ENCODE measurements at regions not wholly inside any gene's neighbourhood (a gene's known extent, or its start where the extent isn't known, plus 50 kb on each side); places are given as distances from the start of the nearest gene placed in this dataset.

- TF ChIP-seq, protein P1, sequence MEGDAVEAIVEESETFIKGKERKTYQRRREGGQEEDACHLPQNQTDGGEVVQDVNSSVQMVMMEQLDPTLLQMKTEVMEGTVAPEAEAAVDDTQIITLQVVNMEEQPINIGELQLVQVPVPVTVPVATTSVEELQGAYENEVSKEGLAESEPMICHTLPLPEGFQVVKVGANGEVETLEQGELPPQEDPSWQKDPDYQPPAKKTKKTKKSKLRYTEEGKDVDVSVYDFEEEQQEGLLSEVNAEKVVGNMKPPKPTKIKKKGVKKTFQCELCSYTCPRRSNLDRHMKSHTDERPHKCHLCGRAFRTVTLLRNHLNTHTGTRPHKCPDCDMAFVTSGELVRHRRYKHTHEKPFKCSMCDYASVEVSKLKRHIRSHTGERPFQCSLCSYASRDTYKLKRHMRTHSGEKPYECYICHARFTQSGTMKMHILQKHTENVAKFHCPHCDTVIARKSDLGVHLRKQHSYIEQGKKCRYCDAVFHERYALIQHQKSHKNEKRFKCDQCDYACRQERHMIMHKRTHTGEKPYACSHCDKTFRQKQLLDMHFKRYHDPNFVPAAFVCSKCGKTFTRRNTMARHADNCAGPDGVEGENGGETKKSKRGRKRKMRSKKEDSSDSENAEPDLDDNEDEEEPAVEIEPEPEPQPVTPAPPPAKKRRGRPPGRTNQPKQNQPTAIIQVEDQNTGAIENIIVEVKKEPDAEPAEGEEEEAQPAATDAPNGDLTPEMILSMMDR (IDR thresholded peaks at IDR 0.05): no peak
- no peak for TF ChIP-seq POLR2A (IDR thresholded peaks at IDR 0.05)
These were observed 355.9 kb upstream of the AJAP1 start for GRCh38 chr1:4298361-4299083.

Measured in right lobe of liver (tissue), 4 donors.